ENCODE measurements at regions not wholly inside any gene's neighbourhood (a gene's known extent, or its start where the extent isn't known, plus 50 kb on each side); places are given as distances from the start of the nearest gene placed in this dataset.

GRCh38 chr13:74316547-74316946, 182.3 kb upstream of the KLF12 start:
- Histone ChIP-seq H3K9me3 (ENCODE audit: control insufficient read depth, low read length) (no peaks in the 10 kb centered on the region), H3K4me1 (ENCODE audit: control insufficient read depth, insufficient read depth, low read length, poor library complexity, severe bottlenecking) (no peaks in the 10 kb centered on the region), H3K4me3 (ENCODE audit: extremely low read depth, insufficient read depth, low read length, poor library complexity, severe bottlenecking) (no peak overlapping the region), H3K36me3 (ENCODE audit: control insufficient read depth, insufficient read depth, low read length) (no peaks in the 10 kb centered on the region), H3K27ac (ENCODE audit: low read depth, low read length, severe bottlenecking) (no peak overlapping the region)
- no CpG with 5 or more reads among the region's 1 CpG for whole genome bisulfite sequencing, 2 experiments (ENCODE audit: insufficient coverage in 2 of 2)

GRCh38 chr13:74306496-74306895, 172.3 kb upstream of the KLF12 start:
- no peaks in the 10 kb centered on the region for H3K36me3 ChIP-seq (ENCODE audit: control insufficient read depth, insufficient read depth, low read length)
- no peak overlapping the region for H3K4me3 ChIP-seq (ENCODE audit: extremely low read depth, insufficient read depth, low read length, poor library complexity, severe bottlenecking)
- peaks cover 3% of the 10 kb centered on the region for H3K4me1 ChIP-seq (ENCODE audit: control insufficient read depth, insufficient read depth, low read length, poor library complexity, severe bottlenecking)
- no peak overlapping the region for H3K27ac ChIP-seq (ENCODE audit: low read depth, low read length, severe bottlenecking)
- WGBS, 2 experiments (ENCODE audit: insufficient coverage in 2 of 2) = no CpG with 5 or more reads among the region's 2 CpGs
- H3K9me3 ChIP-seq (ENCODE audit: control insufficient read depth, low read length) = no peaks in the 10 kb centered on the region

GRCh38 chr13:74305876-74306275, 171.7 kb upstream of the KLF12 start:
- H3K4me3 ChIP-seq (ENCODE audit: extremely low read depth, insufficient read depth, low read length, poor library complexity, severe bottlenecking) = no peak overlapping the region
- peaks cover 9% of the 10 kb centered on the region for H3K4me1 ChIP-seq (ENCODE audit: control insufficient read depth, insufficient read depth, low read length, poor library complexity, severe bottlenecking)
- WGBS, 2 experiments (ENCODE audit: insufficient coverage in 2 of 2) = 19 to 28% methylated on average over 3 of the region's 3 CpGs
- H3K9me3 ChIP-seq (ENCODE audit: control insufficient read depth, low read length) = no peaks in the 10 kb centered on the region
- no peaks in the 10 kb centered on the region for H3K36me3 ChIP-seq (ENCODE audit: control insufficient read depth, insufficient read depth, low read length)
- no peak overlapping the region for H3K27ac ChIP-seq (ENCODE audit: low read depth, low read length, severe bottlenecking)

GRCh38 chr13:74301258-74301935, 167.2 kb upstream of the KLF12 start:
- Histone ChIP-seq H3K4me3 (ENCODE audit: extremely low read depth, insufficient read depth, low read length, poor library complexity, severe bottlenecking) (no peak overlapping the region), H3K27ac (ENCODE audit: low read depth, low read length, severe bottlenecking) (no peak overlapping the region), H3K4me1 (ENCODE audit: control insufficient read depth, insufficient read depth, low read length, poor library complexity, severe bottlenecking) (peaks cover 9% of the 10 kb centered on the region), H3K36me3 (ENCODE audit: control insufficient read depth, insufficient read depth, low read length) (no peaks in the 10 kb centered on the region), H3K9me3 (ENCODE audit: control insufficient read depth, low read length) (no peaks in the 10 kb centered on the region)
- 27 to 62% methylated on average over 4 to 5 of the region's 9 CpGs for WGBS, 2 experiments (ENCODE audit: insufficient coverage in 2 of 2)

- Histone ChIP-seq H3K4me3 (ENCODE audit: extremely low read depth, insufficient read depth, low read length, poor library complexity, severe bottlenecking) (no peak overlapping the region), H3K27ac (ENCODE audit: low read depth, low read length, severe bottlenecking) (no peak overlapping the region), H3K4me1 (ENCODE audit: control insufficient read depth, insufficient read depth, low read length, poor library complexity, severe bottlenecking) (peaks cover 9% of the 10 kb centered on the region), H3K36me3 (ENCODE audit: control insufficient read depth, insufficient read depth, low read length) (no peaks in the 10 kb centered on the region), H3K9me3 (ENCODE audit: control insufficient read depth, low read length) (no peaks in the 10 kb centered on the region)
Observed at GRCh38 chr13:74300162-74300561, 166.0 kb upstream of the KLF12 start.

- no peaks in the 10 kb centered on the region for H3K36me3 ChIP-seq (ENCODE audit: control insufficient read depth, insufficient read depth, low read length)
- H3K9me3 ChIP-seq (ENCODE audit: control insufficient read depth, low read length) = no peaks in the 10 kb centered on the region
- WGBS, 2 experiments (ENCODE audit: insufficient coverage in 2 of 2) = no CpG with 5 or more reads among the region's 2 CpGs
- H3K27ac ChIP-seq (ENCODE audit: low read depth, low read length, severe bottlenecking) = no peak overlapping the region
- H3K4me1 ChIP-seq (ENCODE audit: control insufficient read depth, insufficient read depth, low read length, poor library complexity, severe bottlenecking) = peaks cover 9% of the 10 kb centered on the region
- no peak overlapping the region for H3K4me3 ChIP-seq (ENCODE audit: extremely low read depth, insufficient read depth, low read length, poor library complexity, severe bottlenecking)
Observed at GRCh38 chr13:74299721-74300120, 165.5 kb upstream of the KLF12 start.

- WGBS, 2 experiments (ENCODE audit: insufficient coverage in 2 of 2) = 94 to 96% methylated on average over 4 of the region's 4 CpGs
- Histone ChIP-seq H3K27ac (ENCODE audit: low read depth, low read length, severe bottlenecking) (no peak overlapping the region), H3K4me3 (ENCODE audit: extremely low read depth, insufficient read depth, low read length, poor library complexity, severe bottlenecking) (no peak overlapping the region)
Observed at GRCh38 chr13:74298923-74299322, 164.7 kb upstream of the KLF12 start.

GRCh38 chr13:74289861-74290773, 155.9 kb upstream of the KLF12 start:
- no peaks in the 10 kb centered on the region for H3K9me3 ChIP-seq (ENCODE audit: control insufficient read depth, low read length)
- H3K27ac ChIP-seq (ENCODE audit: low read depth, low read length, severe bottlenecking) = no peak overlapping the region
- no peaks in the 10 kb centered on the region for H3K4me1 ChIP-seq (ENCODE audit: control insufficient read depth, insufficient read depth, low read length, poor library complexity, severe bottlenecking)
- H3K4me3 ChIP-seq (ENCODE audit: extremely low read depth, insufficient read depth, low read length, poor library complexity, severe bottlenecking) = no peak overlapping the region
- WGBS, 2 experiments (ENCODE audit: insufficient coverage in 2 of 2) = 70% methylated on average over 2 of the region's 10 CpGs; no CpG with 5 or more reads in 1 of the 2 experiments
- H3K36me3 ChIP-seq (ENCODE audit: control insufficient read depth, insufficient read depth, low read length) = no peaks in the 10 kb centered on the region

More at GRCh38 chr13:74298923-74299322, 164.7 kb upstream of the KLF12 start:
- no peaks in the 10 kb centered on the region for H3K9me3 ChIP-seq (ENCODE audit: control insufficient read depth, low read length)
- no peaks in the 10 kb centered on the region for H3K36me3 ChIP-seq (ENCODE audit: control insufficient read depth, insufficient read depth, low read length)
- H3K4me1 ChIP-seq (ENCODE audit: control insufficient read depth, insufficient read depth, low read length, poor library complexity, severe bottlenecking) = peaks cover 9% of the 10 kb centered on the region

GRCh38 chr13:74289107-74289506, 154.9 kb upstream of the KLF12 start:
- Histone ChIP-seq H3K9me3 (ENCODE audit: control insufficient read depth, low read length) (no peaks in the 10 kb centered on the region), H3K4me1 (ENCODE audit: control insufficient read depth, insufficient read depth, low read length, poor library complexity, severe bottlenecking) (no peaks in the 10 kb centered on the region), H3K36me3 (ENCODE audit: control insufficient read depth, insufficient read depth, low read length) (no peaks in the 10 kb centered on the region), H3K4me3 (ENCODE audit: extremely low read depth, insufficient read depth, low read length, poor library complexity, severe bottlenecking) (no peak overlapping the region), H3K27ac (ENCODE audit: low read depth, low read length, severe bottlenecking) (no peak overlapping the region)
- 92 to 100% methylated on average over 4 to 6 of the region's 7 CpGs for WGBS, 2 experiments (ENCODE audit: insufficient coverage in 2 of 2)

- Histone ChIP-seq H3K27ac (ENCODE audit: low read depth, low read length, severe bottlenecking) (peak overlapping the region; percentile 73), H3K4me3 (ENCODE audit: extremely low read depth, insufficient read depth, low read length, poor library complexity, severe bottlenecking) (no peak overlapping the region), H3K36me3 (ENCODE audit: control insufficient read depth, insufficient read depth, low read length) (no peaks in the 10 kb centered on the region), H3K4me1 (ENCODE audit: control insufficient read depth, insufficient read depth, low read length, poor library complexity, severe bottlenecking) (no peaks in the 10 kb centered on the region), H3K9me3 (ENCODE audit: control insufficient read depth, low read length) (no peaks in the 10 kb centered on the region)
- WGBS, 2 experiments (ENCODE audit: insufficient coverage in 2 of 2) = 82 to 87% methylated on average over 10 of the region's 10 CpGs
Observed at GRCh38 chr13:74288361-74288911, 154.2 kb upstream of the KLF12 start.

Data from mesodermal cell (in vitro differentiated cells).